IMR-90 (cell line): ENCODE measurements at regions not wholly inside any gene's neighbourhood (a gene's known extent, or its start where the extent isn't known, plus 50 kb on each side); places are given as distances from the start of the nearest gene placed in this dataset.

Source experiments
- ATAC-seq: fragments of 200-7000 bp; cut with Tn5 transposase; 2 replicates; pipeline ENCODE4 v1.9.1; 2020; ENCODE audit warnings: low read depth, mild to moderate bottlenecking, moderate library complexity
- BruUV-seq: library from RNA; stranded (reverse); fragments of 400-500 nt; replicated peaks from 2 replicates; lab custom pipeline; 2021; lab: Mats Ljungman, UMichigan
- CTCF ChIA-PET: fragments of 300-600 bp; formaldehyde crosslinking; extraction: SDS; loops from one replicate; lab custom pipeline; 2021; ENCODE audit warnings: antibody characterized with exemption; lab: Yijun Ruan, JAX
- POLR2A ChIA-PET: fragments of 300-600 bp; sonication (Branson Sonifier 250); formaldehyde crosslinking; loops from one replicate; lab custom pipeline; 2022; ENCODE audit warnings: antibody characterized with exemption; ENCODE audit not compliant: unreplicated experiment; lab: Charles Lee
- DNase-seq: peaks from one replicate; pipeline ENCODE4 v3.0.0; 2013
- H2AFZ ChIP-seq: replicated peaks from 2 replicates; pipeline ENCODE3; 2013; ENCODE audit warnings: low read length, mild to moderate bottlenecking; ENCODE audit not compliant: poor library complexity
- H2AK5ac ChIP-seq: 2 replicates; pipeline ENCODE4 v1.6.1; 2013; ENCODE audit warnings: low read depth, low read length, inconsistent platforms
- H2AK9ac ChIP-seq: replicated peaks from 2 replicates; pipeline ENCODE3; 2013; ENCODE audit warnings: mild to moderate bottlenecking, low read depth, low read length, moderate library complexity; ENCODE audit not compliant: poor library complexity
- H2BK120ac ChIP-seq: 2 replicates; pipeline ENCODE4 v1.6.1; 2013; ENCODE audit warnings: low read depth, low read length, inconsistent platforms
- H2BK15ac ChIP-seq: 3 replicates; pipeline ENCODE4 v1.6.1; 2013; ENCODE audit warnings: low read depth, low read length, inconsistent platforms
- H2BK20ac ChIP-seq: 2 replicates; pipeline ENCODE4 v1.6.1; 2013; ENCODE audit warnings: low read depth, mild to moderate bottlenecking, inconsistent platforms, low read length, moderate library complexity
- H2BK5ac ChIP-seq: 2 replicates; pipeline ENCODE4 v1.6.1; 2013; ENCODE audit warnings: mild to moderate bottlenecking, low read depth, low read length, inconsistent platforms; ENCODE audit not compliant: poor library complexity, severe bottlenecking
- H3K14ac ChIP-seq: replicated peaks from 2 replicates; pipeline ENCODE4 v1.6.1; 2013; ENCODE audit warnings: low read depth, low read length, inconsistent platforms
- H3K18ac ChIP-seq: 2 replicates; pipeline ENCODE4 v1.6.1; 2013; ENCODE audit warnings: low read depth, low read length, control low read depth
- H3K23ac ChIP-seq: 2 replicates; pipeline ENCODE4 v1.6.1; 2013; ENCODE audit warnings: low read depth, low read length, inconsistent platforms
- H3K27ac ChIP-seq: 2 replicates; pipeline ENCODE4 v1.5.1; 2013; ENCODE audit warnings: mild to moderate bottlenecking, control low read depth, low read length; ENCODE audit not compliant: insufficient read depth
- H3K27me3 ChIP-seq: 2 replicates; pipeline ENCODE4 v1.6.1; 2013; ENCODE audit warnings: low read length; ENCODE audit not compliant: control insufficient read depth, insufficient read depth
- H3K36me3 ChIP-seq: 2 replicates; pipeline ENCODE4 v1.6.1; 2013; ENCODE audit warnings: low read length, mixed read lengths; ENCODE audit not compliant: control insufficient read depth, insufficient read depth
- H3K4ac ChIP-seq: 2 replicates; pipeline ENCODE4 v1.6.1; 2013; ENCODE audit warnings: low read depth, low read length, inconsistent platforms
- H3K4me1 ChIP-seq: 2 replicates; pipeline ENCODE4 v1.6.1; 2013; ENCODE audit warnings: low read length, mixed read lengths; ENCODE audit not compliant: control insufficient read depth, insufficient read depth
- H3K4me2 ChIP-seq: 2 replicates; pipeline ENCODE4 v1.6.1; 2013; ENCODE audit warnings: low read depth, mild to moderate bottlenecking, control low read depth, low read length, moderate library complexity
- H3K4me3 ChIP-seq: 2 replicates; pipeline ENCODE4 v1.5.1; 2013; ENCODE audit warnings: low read depth, mild to moderate bottlenecking, control low read depth, low read length, moderate library complexity; ENCODE audit not compliant: insufficient read depth
- H3K56ac ChIP-seq: 2 replicates; pipeline ENCODE4 v1.6.1; 2013; ENCODE audit warnings: low read length, inconsistent platforms; ENCODE audit not compliant: insufficient read depth; ENCODE audit errors: extremely low read depth
- H3K79me1 ChIP-seq, 2 experiments: 2 replicates each; pipeline ENCODE4 v1.6.1; 2013; ENCODE audit warnings: low read length in 2 of 2, inconsistent platforms in 1 of 2, low read depth in 1 of 2
- H3K9ac ChIP-seq: 2 replicates; pipeline ENCODE4 v1.6.1; 2013; ENCODE audit warnings: low read depth, low read length, control low read depth
- H3K9me1 ChIP-seq: 2 replicates; pipeline ENCODE4 v1.6.1; 2013; ENCODE audit warnings: low read length, inconsistent platforms; ENCODE audit not compliant: insufficient read depth
- H3K9me3 ChIP-seq: 2 replicates; pipeline ENCODE4 v1.6.1; 2013; ENCODE audit warnings: low read length; ENCODE audit not compliant: control insufficient read depth, insufficient read depth
- H4K20me1 ChIP-seq: 2 replicates; pipeline ENCODE4 v1.6.1; 2013; ENCODE audit warnings: low read length, inconsistent platforms; ENCODE audit not compliant: insufficient read depth
- H4K5ac ChIP-seq: 2 replicates; pipeline ENCODE4 v1.6.1; 2013; ENCODE audit warnings: mild to moderate bottlenecking, low read depth, low read length, control low read depth
- H4K8ac ChIP-seq, 2 experiments: 2 replicates each; pipeline ENCODE4 v1.6.1; 2013; ENCODE audit warnings: low read depth in 2 of 2, low read length in 2 of 2, control low read depth in 1 of 2, inconsistent platforms in 1 of 2
- H4K91ac ChIP-seq: 2 replicates; pipeline ENCODE4 v1.6.1; 2013; ENCODE audit warnings: low read depth, low read length, inconsistent platforms; ENCODE audit not compliant: insufficient read depth
- CEBPB ChIP-seq: IDR thresholded peaks from 2 replicates; pipeline ENCODE4 v1.6.1; 2012; ENCODE audit warnings: low read depth, low read length, improper control_type of control experiment
- NFE2L2 ChIP-seq: fragments of 150-350 bp; IDR thresholded peaks from 2 replicates; pipeline ENCODE4 v1.6.1; 2016; ENCODE audit warnings: low read depth, mild to moderate bottlenecking, low read length
- WGBS, 2 experiments: methylation state at CpG; one replicate each; pipeline versions ENCODE4 v1.1.5 to v1.1.7; 2013; ENCODE audit warnings: missing lambda C conversion rate in 2 of 2; ENCODE audit not compliant: insufficient read length in 1 of 2; ENCODE audit errors: extremely low coverage in 2 of 2; 5-methylcytosine and 5-hydroxymethylcytosine counted together
- dilution Hi-C: fragments of 300-500 bp; cut with HindIII; formaldehyde crosslinking; loops from one replicate; pipeline ENCODE4 v1.14.3; 2018; ENCODE audit warnings: low sequenced_read_pairs; ENCODE audit not compliant: unreplicated experiment
- in situ Hi-C: fragments of 300-500 bp; cut with MboI; formaldehyde crosslinking; loops from 3 replicates; pipeline ENCODE4 v1.14.3; 2019; ENCODE audit warnings: low sequenced_read_pairs, inconsistent platforms, mixed read lengths
- intact Hi-C: fragments of 100-400 bp; cut with micrococcal nuclease; formaldehyde crosslinking; loops from 2 replicates; pipeline ENCODE4 v1.10.0; 2022

- H2BK20ac ChIP-seq, result peak overlapping the region; percentile 70; the same call in 1 of the 2 replicates
- ChIA-PET CTCF (no interaction called here), POLR2A (no interaction called here)
- no CpG with 5 or more reads among the region's 10 CpGs for WGBS, 2 experiments
- H3K27me3 ChIP-seq, result no peaks in the 10 kb centered on the region
- peak overlapping the region; percentile 10; the same call in 1 of the 2 replicates for H3K4ac ChIP-seq
- H2AFZ ChIP-seq, result no peak overlapping the region
- H3K9ac ChIP-seq, result no peak overlapping the region
- no peak overlapping the region; the same call in none of the 2 replicates for H4K91ac ChIP-seq
- no peak overlapping the region for H3K56ac ChIP-seq
- H3K9me1 ChIP-seq, result peaks cover 5% of the 10 kb centered on the region
- intact Hi-C loops, result no loop called here
- H3K14ac ChIP-seq, result no peak overlapping the region
- no peaks in the 10 kb centered on the region for H3K9me3 ChIP-seq
- H2BK5ac ChIP-seq, result no peak overlapping the region
- H3K79me1 ChIP-seq, result no peaks in the 10 kb centered on the region
- H3K18ac ChIP-seq, result peak overlapping the region; percentile 76; the same call in 1 of the 2 replicates
- no peak overlapping the region for H3K23ac ChIP-seq
- no peaks in the 10 kb centered on the region for H3K36me3 ChIP-seq
- H2BK15ac ChIP-seq, result 0 out of 3 replicates have a peak overlapping the region, but pooled peaks have one; percentile 41
- dilution Hi-C loops, result no loop called here
- H3K4me3 ChIP-seq, result no peak overlapping the region
- H4K5ac ChIP-seq, result no peak overlapping the region
- in situ Hi-C loops, result loop anchor here (25.0 kb wide), 1 partner anchor 1067 kb away; the partner anchor contains the start of gene DDX1
- no TSS peak for BruUV-seq
- no peak overlapping the region for H2AK9ac ChIP-seq
- H4K20me1 ChIP-seq, result no peaks in the 10 kb centered on the region
- peaks cover 11% of the 10 kb centered on the region for H3K4me1 ChIP-seq
- TF ChIP-seq NFE2L2 (no peak), CEBPB (no peak)
- no peak overlapping the region for H3K4me2 ChIP-seq
- DNase-seq, result no peak
- H2AK5ac ChIP-seq, result no peak overlapping the region
- H3K27ac ChIP-seq, result no peak overlapping the region
- H2BK120ac ChIP-seq, result peak overlapping the region; percentile 57
- no peak for ATAC-seq
- no peak overlapping the region; a peak in 1 of 4 replicates for H4K8ac ChIP-seq
These were observed 112.1 kb upstream of the LRATD1 start for GRCh38 chr2:14520385-14520945.
